WTC11 (cell line): ENCODE measurements at regions not wholly inside any gene's neighbourhood (a gene's known extent, or its start where the extent isn't known, plus 50 kb on each side); places are given as distances from the start of the nearest gene placed in this dataset.
A peak's percentile ranks its signal among the peaks of the same experiment; 100 is the strongest.

Source experiments
- ATAC-seq: fragments of 200-7000 bp; cut with Tn5 transposase; 2 replicates; pipeline ENCODE4 v1.10.0; 2021; ENCODE audit warnings: mild to moderate bottlenecking, moderate library complexity
- CTCF ChIA-PET: fragments of 300-600 bp; sonication (Branson Sonifier 250); formaldehyde crosslinking; loops from one replicate; lab custom pipeline; 2021; ENCODE audit warnings: antibody characterized with exemption; lab: Charles Lee
- POLR2A ChIA-PET: fragments of 350-600 bp; sonication (Branson Sonifier 250); formaldehyde crosslinking; loops from one replicate; lab custom pipeline; 2021; ENCODE audit warnings: antibody characterized with exemption; lab: Charles Lee
- DNase-seq: peaks from one replicate; pipeline ENCODE4 v3.0.0; 2021; ENCODE audit warnings: low spot score
- H3K27ac Mint-ChIP-seq: 2 replicates; pipeline ENCODE4 v1.8.0; 2021; ENCODE audit warnings: mixed read lengths
- H3K27me3 Mint-ChIP-seq: 2 replicates; pipeline ENCODE4 v1.8.0; 2021; ENCODE audit warnings: low read depth, mild to moderate bottlenecking, moderate library complexity, mixed read lengths
- H3K36me3 Mint-ChIP-seq: 2 replicates; pipeline ENCODE4 v1.8.0; 2021; ENCODE audit warnings: mixed read lengths
- H3K4me1 Mint-ChIP-seq: 2 replicates; pipeline ENCODE4 v1.8.0; 2022; ENCODE audit warnings: mixed read lengths
- H3K4me3 Mint-ChIP-seq: 2 replicates; pipeline ENCODE4 v1.8.0; 2021; ENCODE audit warnings: mild to moderate bottlenecking, moderate library complexity, mixed read lengths
- H3K9me3 Mint-ChIP-seq: 2 replicates; pipeline ENCODE4 v1.8.0; 2021; ENCODE audit warnings: mixed read lengths
- CTCF ChIP-seq: fragments of 200-600 bp; IDR thresholded peaks from 2 replicates; pipeline ENCODE4 v1.8.0; 2022; ENCODE audit warnings: antibody characterized with exemption
- EMX1 ChIP-seq: fragments of 250-450 bp; sonication (Bioruptor Pico); IDR thresholded peaks from 2 replicates; pipeline ENCODE4 v1.8.0; 2021; ENCODE audit warnings: mild to moderate bottlenecking
- ETV6 ChIP-seq: sonication (generic); formaldehyde crosslinking; IDR thresholded peaks from 2 replicates; pipeline ENCODE4 v1.8.1; 2022; ENCODE audit warnings: mild to moderate bottlenecking, missing genetic modification reagents
- HMGXB4 ChIP-seq: sonication (generic); formaldehyde crosslinking; IDR thresholded peaks from 2 replicates; pipeline ENCODE4 v1.8.1; 2023; ENCODE audit warnings: mild to moderate bottlenecking, moderate library complexity, missing genetic modification reagents
- JAZF1 ChIP-seq: fragments of 250-450 bp; sonication (Bioruptor Pico); IDR thresholded peaks from 2 replicates; pipeline ENCODE4 v1.9.0; 2021; ENCODE audit warnings: moderate library complexity, mild to moderate bottlenecking, inconsistent platforms
- KAT7 ChIP-seq: sonication (generic); formaldehyde crosslinking; IDR thresholded peaks from 2 replicates; pipeline ENCODE4 v1.8.1; 2023; ENCODE audit warnings: missing genetic modification reagents, mild to moderate bottlenecking, borderline replicate concordance
- MXD4 ChIP-seq: fragments of 250-450 bp; sonication (Bioruptor Pico); IDR thresholded peaks from 2 replicates; pipeline ENCODE4 v1.8.0; 2021; ENCODE audit warnings: mild to moderate bottlenecking, moderate library complexity, borderline replicate concordance
- PRDM15 ChIP-seq: sonication (generic); formaldehyde crosslinking; IDR thresholded peaks from 2 replicates; pipeline ENCODE4 v1.8.0; 2022; ENCODE audit warnings: missing genetic modification reagents
- TCF7 ChIP-seq: sonication (generic); formaldehyde crosslinking; IDR thresholded peaks from 2 replicates; pipeline ENCODE4 v1.8.0; 2022; ENCODE audit warnings: mild to moderate bottlenecking, low read depth, missing genetic modification reagents, moderate library complexity
- ZNF121 ChIP-seq: sonication (generic); formaldehyde crosslinking; IDR thresholded peaks from 2 replicates; pipeline ENCODE4 v1.8.0; 2023; ENCODE audit warnings: missing genetic modification reagents
- ZNF263 ChIP-seq: sonication (generic); formaldehyde crosslinking; IDR thresholded peaks from 2 replicates; pipeline ENCODE4 v1.8.1; 2022; ENCODE audit warnings: low read depth, mild to moderate bottlenecking, moderate library complexity, missing genetic modification reagents
- ZNF396 ChIP-seq: fragments of 250-450 bp; sonication (Bioruptor Pico); IDR thresholded peaks from 2 replicates; pipeline ENCODE4 v1.8.0; 2021; ENCODE audit warnings: mild to moderate bottlenecking, moderate library complexity, borderline replicate concordance
- TF ChIP-seq, protein P1 (sequence below): sonication (generic); formaldehyde crosslinking; IDR thresholded peaks from 2 replicates; pipeline ENCODE4 v1.8.1; 2022; ENCODE audit warnings: mild to moderate bottlenecking, moderate library complexity, missing genetic modification reagents
- TF ChIP-seq, protein P2 (sequence below): sonication (generic); formaldehyde crosslinking; IDR thresholded peaks from 2 replicates; pipeline ENCODE4 v1.8.1; 2022; ENCODE audit warnings: mild to moderate bottlenecking, missing genetic modification reagents, moderate library complexity, borderline replicate concordance
- TF ChIP-seq, protein P3 (sequence below): sonication (generic); formaldehyde crosslinking; IDR thresholded peaks from 2 replicates; pipeline ENCODE4 v1.8.1; 2022; ENCODE audit warnings: low read depth, mild to moderate bottlenecking, moderate library complexity, missing genetic modification reagents, borderline replicate concordance

GRCh38 chr13:50444726-50445125, 398.8 kb downstream of the DLEU7 start (continued):
- TF ChIP-seq PRDM15 (CRISPR knock-in tag) = no peak

GRCh38 chr13:50446611-50447010, 396.9 kb downstream of the DLEU7 start:
- ATAC-seq (no peak), DNase-seq (no peak)
- Mint-ChIP-seq H3K9me3 (no peaks in the 10 kb centered on the region), H3K4me3 (peak overlapping the region; percentile 17), H3K4me1 (peaks cover 58% of the 10 kb centered on the region), H3K36me3 (no peaks in the 10 kb centered on the region), H3K27ac (peak overlapping the region; percentile 1; the same call in 1 of the 2 replicates), H3K27me3 (no peaks in the 10 kb centered on the region)
- ChIA-PET CTCF (no interaction called here), POLR2A (no interaction called here)
- no peak for TF ChIP-seq KAT7 (CRISPR knock-in tag)
- TF ChIP-seq, protein P1, sequence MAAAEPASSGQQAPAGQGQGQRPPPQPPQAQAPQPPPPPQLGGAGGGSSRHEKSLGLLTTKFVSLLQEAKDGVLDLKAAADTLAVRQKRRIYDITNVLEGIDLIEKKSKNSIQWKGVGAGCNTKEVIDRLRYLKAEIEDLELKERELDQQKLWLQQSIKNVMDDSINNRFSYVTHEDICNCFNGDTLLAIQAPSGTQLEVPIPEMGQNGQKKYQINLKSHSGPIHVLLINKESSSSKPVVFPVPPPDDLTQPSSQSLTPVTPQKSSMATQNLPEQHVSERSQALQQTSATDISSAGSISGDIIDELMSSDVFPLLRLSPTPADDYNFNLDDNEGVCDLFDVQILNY = no peak
- TF ChIP-seq ZNF121 = no peak
- no peak for TF ChIP-seq ETV6 (CRISPR knock-in tag)
- no peak for TF ChIP-seq ZNF396 (CRISPR knock-in tag)
- TF ChIP-seq CTCF = no peak
- TF ChIP-seq JAZF1 (CRISPR knock-in tag) = no peak
- no peak for TF ChIP-seq EMX1 (CRISPR knock-in tag)
- TF ChIP-seq MXD4 (CRISPR knock-in tag) = no peak
- TF ChIP-seq HMGXB4 = no peak
- TF ChIP-seq, protein P2, sequence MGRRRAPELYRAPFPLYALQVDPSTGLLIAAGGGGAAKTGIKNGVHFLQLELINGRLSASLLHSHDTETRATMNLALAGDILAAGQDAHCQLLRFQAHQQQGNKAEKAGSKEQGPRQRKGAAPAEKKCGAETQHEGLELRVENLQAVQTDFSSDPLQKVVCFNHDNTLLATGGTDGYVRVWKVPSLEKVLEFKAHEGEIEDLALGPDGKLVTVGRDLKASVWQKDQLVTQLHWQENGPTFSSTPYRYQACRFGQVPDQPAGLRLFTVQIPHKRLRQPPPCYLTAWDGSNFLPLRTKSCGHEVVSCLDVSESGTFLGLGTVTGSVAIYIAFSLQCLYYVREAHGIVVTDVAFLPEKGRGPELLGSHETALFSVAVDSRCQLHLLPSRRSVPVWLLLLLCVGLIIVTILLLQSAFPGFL = no peak
- TF ChIP-seq TCF7 (CRISPR knock-in tag) = no peak
- no peak for TF ChIP-seq ZNF263
- TF ChIP-seq, protein P3, sequence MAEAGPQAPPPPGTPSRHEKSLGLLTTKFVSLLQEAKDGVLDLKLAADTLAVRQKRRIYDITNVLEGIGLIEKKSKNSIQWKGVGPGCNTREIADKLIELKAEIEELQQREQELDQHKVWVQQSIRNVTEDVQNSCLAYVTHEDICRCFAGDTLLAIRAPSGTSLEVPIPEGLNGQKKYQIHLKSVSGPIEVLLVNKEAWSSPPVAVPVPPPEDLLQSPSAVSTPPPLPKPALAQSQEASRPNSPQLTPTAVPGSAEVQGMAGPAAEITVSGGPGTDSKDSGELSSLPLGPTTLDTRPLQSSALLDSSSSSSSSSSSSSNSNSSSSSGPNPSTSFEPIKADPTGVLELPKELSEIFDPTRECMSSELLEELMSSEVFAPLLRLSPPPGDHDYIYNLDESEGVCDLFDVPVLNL = no peak
